Ovary (tissue), 7 donors: ENCODE measurements at regions not wholly inside any gene's neighbourhood (a gene's known extent, or its start where the extent isn't known, plus 50 kb on each side); places are given as distances from the start of the nearest gene placed in this dataset.

Experiments
- DNase-seq, 5 donors: peaks; one replicate each; pipeline ENCODE4 v3.0.0-alpha.2; 2019 to 2020
- H3K27ac ChIP-seq, 2 donors: fragments of 200-600 bp; one replicate each; pipeline versions ENCODE4 v1.5.1 to v1.8.0; 2019 to 2022
- H3K27me3 ChIP-seq: fragments of 200-600 bp; one replicate; pipeline ENCODE4 v1.8.0; 2022
- H3K36me3 ChIP-seq: fragments of 200-600 bp; sonication (generic); one replicate; pipeline ENCODE4 v1.5.1; 2019
- H3K4me1 ChIP-seq: one replicate; pipeline ENCODE4 v1.8.1; 2013; ENCODE audit warnings: mild to moderate bottlenecking, moderate library complexity; ENCODE audit not compliant: insufficient read depth
- H3K4me3 ChIP-seq: fragments of 200-600 bp; sonication (generic); one replicate; pipeline ENCODE4 v1.5.1; 2017
- H3K9me3 ChIP-seq, 2 donors: fragments of 200-600 bp in 1 of 2; sonication (generic) in 1 of 2; one replicate each; pipeline versions ENCODE4 v1.5.1 to v1.8.1; 2013 to 2019; ENCODE audit warnings: mild to moderate bottlenecking in 1 of 2, moderate library complexity in 1 of 2
- EP300 ChIP-seq: sonication (generic); formaldehyde crosslinking; IDR thresholded peaks from one replicate; pipeline ENCODE4 v1.6.1; 2017; ENCODE audit warnings: antibody characterized with exemption
- POLR2A ChIP-seq: fragments of 450-650 bp; IDR thresholded peaks from one replicate; pipeline ENCODE4 v1.6.1; 2017; ENCODE audit warnings: antibody characterized with exemption, mild to moderate bottlenecking, moderate library complexity
- WGBS, 3 donors: extraction: QIAGEN DNeasy Blood & Tissue Kit in 1 of 3; methylation state at CpG; one replicate each; pipeline versions ENCODE4 v1.1.5 to v1.1.7; 2013 to 2017; 5-methylcytosine and 5-hydroxymethylcytosine counted together
- intact Hi-C, 4 donors: fragments of 100-400 bp; cut with DNase I; formaldehyde crosslinking; loops; one replicate each; pipeline versions ENCODE4 v1.11.0 to v1.15.1; 2022 to 2023
- TF ChIP-seq, protein P1 (sequence below), 3 donors: fragments of 450-650 bp in 2 of 3; fragments of 200-600 bp in 1 of 3; IDR thresholded peaks; one replicate each; pipeline versions ENCODE4 v1.5.1 to v1.8.0; 2016 to 2022; ENCODE audit warnings: antibody characterized with exemption in 3 of 3, mild to moderate bottlenecking in 1 of 3
- donor health status: DM: no; HTN: no; CAD: no; lungs with moderate emphysema.
- donor health status: DM: no; HTN: no; CAD: no.
- donor health status: Bipolar disorder and iron deficiency.
- donor health status: DM: no; HTN: no; CAD: no.
- donor health status: DM: yes; HTN: yes; CAD: no.

DNA sequence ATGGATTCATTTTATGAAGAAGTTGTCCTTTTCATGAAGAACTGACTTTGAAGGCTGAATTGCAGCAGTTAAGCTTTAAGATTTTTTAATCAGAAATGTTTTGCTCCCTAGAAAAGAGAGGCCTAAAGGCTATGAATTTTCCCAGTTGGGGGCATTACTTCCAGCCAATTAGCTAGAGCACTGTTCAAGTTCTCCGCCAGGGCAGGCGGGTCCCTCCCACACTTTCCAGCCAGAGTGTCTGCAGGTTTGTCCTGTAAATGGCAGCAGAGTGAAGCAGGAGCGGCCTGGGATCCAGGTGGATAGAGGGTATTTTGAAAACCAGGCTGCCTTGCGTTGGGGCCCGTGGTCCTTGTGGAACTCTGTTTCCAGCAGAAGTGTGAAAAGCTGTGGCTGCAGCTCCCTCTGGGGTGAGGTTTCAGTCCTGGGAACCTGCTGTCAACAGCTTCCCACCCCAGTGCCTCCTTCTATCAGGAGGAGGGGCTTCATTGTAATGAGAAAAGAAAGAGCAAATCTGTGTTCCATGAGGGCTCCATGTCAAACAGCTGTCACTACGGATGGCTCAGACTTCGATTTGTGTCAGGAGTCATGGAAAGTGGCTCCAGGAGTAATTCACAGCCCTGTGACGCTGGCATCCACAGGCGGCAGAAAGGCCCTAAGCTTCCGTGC is 210.7 kb upstream of the TMEM132C start:
- Histone ChIP-seq H3K4me1 (no peaks in the 10 kb centered on the region), H3K9me3 (no peaks in the 10 kb centered on the region), H3K36me3 (no peaks in the 10 kb centered on the region), H3K4me3 (no peak overlapping the region), H3K27ac (no peak overlapping the region), H3K27me3 (no peaks in the 10 kb centered on the region)
- intact Hi-C loops: no loop called here
- no peak for DNase-seq
- 38 to 40% (median 39%) methylated on average over 10 of the region's 10 CpGs for WGBS, 3 donors
- TF ChIP-seq, protein P1, sequence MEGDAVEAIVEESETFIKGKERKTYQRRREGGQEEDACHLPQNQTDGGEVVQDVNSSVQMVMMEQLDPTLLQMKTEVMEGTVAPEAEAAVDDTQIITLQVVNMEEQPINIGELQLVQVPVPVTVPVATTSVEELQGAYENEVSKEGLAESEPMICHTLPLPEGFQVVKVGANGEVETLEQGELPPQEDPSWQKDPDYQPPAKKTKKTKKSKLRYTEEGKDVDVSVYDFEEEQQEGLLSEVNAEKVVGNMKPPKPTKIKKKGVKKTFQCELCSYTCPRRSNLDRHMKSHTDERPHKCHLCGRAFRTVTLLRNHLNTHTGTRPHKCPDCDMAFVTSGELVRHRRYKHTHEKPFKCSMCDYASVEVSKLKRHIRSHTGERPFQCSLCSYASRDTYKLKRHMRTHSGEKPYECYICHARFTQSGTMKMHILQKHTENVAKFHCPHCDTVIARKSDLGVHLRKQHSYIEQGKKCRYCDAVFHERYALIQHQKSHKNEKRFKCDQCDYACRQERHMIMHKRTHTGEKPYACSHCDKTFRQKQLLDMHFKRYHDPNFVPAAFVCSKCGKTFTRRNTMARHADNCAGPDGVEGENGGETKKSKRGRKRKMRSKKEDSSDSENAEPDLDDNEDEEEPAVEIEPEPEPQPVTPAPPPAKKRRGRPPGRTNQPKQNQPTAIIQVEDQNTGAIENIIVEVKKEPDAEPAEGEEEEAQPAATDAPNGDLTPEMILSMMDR (IDR thresholded peaks at IDR 0.05): no peak
- TF ChIP-seq EP300 (no peak), POLR2A (no peak)

DNA sequence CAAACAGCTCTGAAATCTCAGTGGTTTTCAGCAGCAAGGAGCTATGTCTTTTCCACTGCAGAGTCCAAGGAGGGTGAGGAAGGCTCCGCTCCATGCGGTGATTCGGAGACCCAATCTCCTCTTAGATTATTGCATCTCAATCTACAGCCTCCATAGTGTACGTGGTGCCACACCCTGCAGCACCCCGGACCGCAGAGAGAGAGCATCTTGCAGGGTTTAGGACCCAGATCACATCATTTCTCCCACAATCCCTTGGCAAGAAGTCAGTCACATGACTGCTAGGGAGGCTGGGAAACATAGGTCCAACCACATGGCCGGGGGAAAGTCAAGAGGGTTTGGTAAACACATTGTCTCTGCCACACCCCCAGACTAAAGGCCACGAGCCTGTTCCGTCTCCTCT is 209.4 kb upstream of the TMEM132C start:
- Histone ChIP-seq H3K36me3 (no peaks in the 10 kb centered on the region), H3K9me3 (no peaks in the 10 kb centered on the region), H3K4me3 (no peak overlapping the region), H3K27me3 (no peaks in the 10 kb centered on the region), H3K27ac (no peak overlapping the region), H3K4me1 (no peaks in the 10 kb centered on the region)
- intact Hi-C loops: no loop called here
- no peak for TF ChIP-seq EP300
- TF ChIP-seq, protein P1 (IDR thresholded peaks at IDR 0.05): no peak
- no peak for TF ChIP-seq POLR2A
- 86 to 93% (median 93%) methylated on average over 9 of the region's 9 CpGs for WGBS, 3 donors
- DNase-seq: no peak

DNA sequence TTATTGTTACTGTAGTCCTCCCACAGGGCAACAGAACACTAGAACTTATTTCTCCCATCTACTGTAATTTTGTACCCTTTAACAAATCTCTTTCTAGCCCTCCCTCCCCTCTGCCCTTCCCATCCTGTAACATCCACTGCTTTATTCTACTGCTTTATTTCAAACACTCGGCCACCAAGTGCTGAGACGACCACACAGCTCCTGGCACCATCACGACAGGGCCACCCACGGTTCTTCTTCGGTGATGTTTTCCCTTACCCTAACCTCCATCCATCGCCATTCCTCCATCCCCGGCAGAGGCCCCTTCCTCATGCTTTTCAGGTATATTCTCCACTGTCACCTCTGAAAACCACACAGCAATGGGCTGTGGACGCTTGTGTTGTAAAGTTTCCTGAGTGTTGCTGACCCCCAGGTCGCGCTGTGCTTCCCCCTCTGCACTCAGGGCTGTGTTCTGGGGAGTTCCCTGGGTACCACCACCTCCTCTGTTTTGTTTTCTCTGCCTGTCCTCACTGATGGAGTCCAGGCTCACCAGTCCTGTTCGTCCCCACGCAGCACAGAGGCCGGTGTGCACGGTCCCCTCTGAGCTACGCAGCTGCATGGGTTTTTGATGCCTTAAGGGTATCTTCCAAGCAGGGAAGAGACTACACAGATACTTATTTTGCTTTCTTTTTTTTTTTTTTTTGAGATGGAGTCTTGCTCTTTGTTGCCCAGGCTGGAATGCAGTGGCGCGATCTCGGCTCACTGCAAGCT is 207.2 kb upstream of the TMEM132C start:
- 67 to 80% (median 74%) methylated on average over 18 of the region's 18 CpGs for WGBS, 3 donors
- H3K27ac ChIP-seq: no peak overlapping the region
- H3K4me3 ChIP-seq: no peak overlapping the region
- H3K27me3 ChIP-seq: no peaks in the 10 kb centered on the region
- H3K9me3 ChIP-seq: no peaks in the 10 kb centered on the region
- TF ChIP-seq POLR2A: no peak
- TF ChIP-seq, protein P1 (IDR thresholded peaks at IDR 0.05): no peak
- no peak for TF ChIP-seq EP300
- intact Hi-C loops: no loop called here
- H3K4me1 ChIP-seq: no peaks in the 10 kb centered on the region
- no peak for DNase-seq
- no peaks in the 10 kb centered on the region for H3K36me3 ChIP-seq

DNA sequence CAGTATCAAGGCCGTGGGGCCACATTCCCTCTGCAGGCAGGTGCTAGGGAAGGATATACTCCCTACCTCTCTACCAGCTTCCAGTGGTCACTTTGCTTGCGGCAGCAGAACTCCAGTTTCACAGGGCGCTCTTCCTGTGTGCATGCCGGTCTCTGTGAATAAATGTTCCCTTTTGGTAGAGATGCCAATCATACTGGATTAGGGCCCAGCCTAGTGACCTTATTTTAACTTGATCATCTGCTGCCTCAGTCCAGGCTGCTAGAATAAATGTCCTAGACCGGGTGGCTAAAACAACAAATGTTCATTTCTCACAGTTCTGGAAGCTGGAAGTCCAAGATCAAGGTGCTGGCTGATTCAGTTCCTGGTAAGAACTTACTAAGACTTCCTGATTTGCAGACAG is 198.8 kb upstream of the TMEM132C start:
- TF ChIP-seq, protein P1 (IDR thresholded peaks at IDR 0.05): no peak
- no peak for TF ChIP-seq POLR2A
- no peak overlapping the region for H3K4me3 ChIP-seq
- no peaks in the 10 kb centered on the region for H3K9me3 ChIP-seq
- no peak for DNase-seq
- 71 to 82% (median 76%) methylated on average over 5 of the region's 5 CpGs for WGBS, 3 donors
- H3K27ac ChIP-seq: no peak overlapping the region
- H3K27me3 ChIP-seq: no peaks in the 10 kb centered on the region
- no peaks in the 10 kb centered on the region for H3K36me3 ChIP-seq
- H3K4me1 ChIP-seq: no peaks in the 10 kb centered on the region
- intact Hi-C loops: no loop called here
